GM12865 (cell line): ENCODE measurements at regions not wholly inside any gene's neighbourhood (a gene's known extent, or its start where the extent isn't known, plus 50 kb on each side); places are given as distances from the start of the nearest gene placed in this dataset.

Source experiments
- DNase-seq: peaks from one replicate; pipeline ENCODE4 v3.0.0; 2010; ENCODE audit warnings: low read depth
- H3K4me3 ChIP-seq: 2 replicates; pipeline ENCODE4 v1.5.1; 2011; ENCODE audit warnings: mild to moderate bottlenecking, low read depth, low read length, control low read depth
- TF ChIP-seq, protein P1 (sequence below): IDR thresholded peaks from 2 replicates; pipeline ENCODE4 v1.5.1; 2011; ENCODE audit warnings: low read length, control low read depth, low read depth, inconsistent platforms; ENCODE audit not compliant: insufficient read depth; ENCODE audit errors: missing control alignments

DNA sequence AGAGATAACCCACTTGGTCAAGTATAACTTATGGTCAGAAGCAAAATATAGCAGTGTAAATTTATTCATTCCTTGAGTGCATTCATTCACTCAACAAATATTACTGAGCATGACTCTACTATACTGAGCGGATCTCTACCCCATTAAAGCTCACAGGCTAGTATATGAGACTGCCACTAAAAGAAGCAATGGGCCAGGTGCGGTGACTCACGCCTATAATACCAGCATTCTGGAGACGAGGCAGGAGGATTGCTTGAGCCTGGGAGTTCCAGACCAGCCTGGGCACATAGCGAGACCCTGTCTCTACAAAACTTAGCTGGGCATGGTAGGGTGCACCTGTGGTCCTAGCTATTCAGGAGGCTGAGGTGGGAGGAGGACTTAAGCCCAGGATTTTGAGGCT, 197.6 kb upstream of the BLID start:
- no peak overlapping the region for H3K4me3 ChIP-seq
- DNase-seq, result no peak
- TF ChIP-seq, protein P1, sequence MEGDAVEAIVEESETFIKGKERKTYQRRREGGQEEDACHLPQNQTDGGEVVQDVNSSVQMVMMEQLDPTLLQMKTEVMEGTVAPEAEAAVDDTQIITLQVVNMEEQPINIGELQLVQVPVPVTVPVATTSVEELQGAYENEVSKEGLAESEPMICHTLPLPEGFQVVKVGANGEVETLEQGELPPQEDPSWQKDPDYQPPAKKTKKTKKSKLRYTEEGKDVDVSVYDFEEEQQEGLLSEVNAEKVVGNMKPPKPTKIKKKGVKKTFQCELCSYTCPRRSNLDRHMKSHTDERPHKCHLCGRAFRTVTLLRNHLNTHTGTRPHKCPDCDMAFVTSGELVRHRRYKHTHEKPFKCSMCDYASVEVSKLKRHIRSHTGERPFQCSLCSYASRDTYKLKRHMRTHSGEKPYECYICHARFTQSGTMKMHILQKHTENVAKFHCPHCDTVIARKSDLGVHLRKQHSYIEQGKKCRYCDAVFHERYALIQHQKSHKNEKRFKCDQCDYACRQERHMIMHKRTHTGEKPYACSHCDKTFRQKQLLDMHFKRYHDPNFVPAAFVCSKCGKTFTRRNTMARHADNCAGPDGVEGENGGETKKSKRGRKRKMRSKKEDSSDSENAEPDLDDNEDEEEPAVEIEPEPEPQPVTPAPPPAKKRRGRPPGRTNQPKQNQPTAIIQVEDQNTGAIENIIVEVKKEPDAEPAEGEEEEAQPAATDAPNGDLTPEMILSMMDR, result no peak

DNA sequence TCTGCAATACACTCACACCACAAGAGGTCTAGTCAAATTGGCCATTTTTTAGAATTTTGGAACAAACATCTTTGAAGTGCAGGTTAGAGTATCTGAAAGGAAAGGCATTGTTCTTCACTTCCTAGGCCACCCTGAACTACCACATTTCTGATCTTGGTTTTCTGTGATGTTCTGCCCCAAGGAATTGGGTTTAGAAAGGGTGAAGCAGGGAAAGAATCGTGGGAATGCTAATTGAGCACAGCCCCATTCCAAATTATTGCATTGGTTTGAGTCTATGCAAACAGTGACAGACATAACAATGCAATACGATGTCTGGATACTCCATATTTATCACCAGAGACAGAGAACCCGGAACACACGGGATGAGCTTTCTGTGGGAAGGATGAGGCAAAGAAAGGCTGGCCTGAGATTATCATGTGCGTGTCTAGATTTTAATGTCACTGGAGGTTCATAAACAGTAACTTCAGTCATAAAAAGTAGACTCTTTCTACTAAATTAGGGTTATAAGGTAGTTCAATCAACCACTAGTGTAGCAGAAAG, 195.3 kb upstream of the BLID start:
- TF ChIP-seq, protein P1, result no peak
- H3K4me3 ChIP-seq, result no peak overlapping the region
- DNase-seq, result no peak

DNA sequence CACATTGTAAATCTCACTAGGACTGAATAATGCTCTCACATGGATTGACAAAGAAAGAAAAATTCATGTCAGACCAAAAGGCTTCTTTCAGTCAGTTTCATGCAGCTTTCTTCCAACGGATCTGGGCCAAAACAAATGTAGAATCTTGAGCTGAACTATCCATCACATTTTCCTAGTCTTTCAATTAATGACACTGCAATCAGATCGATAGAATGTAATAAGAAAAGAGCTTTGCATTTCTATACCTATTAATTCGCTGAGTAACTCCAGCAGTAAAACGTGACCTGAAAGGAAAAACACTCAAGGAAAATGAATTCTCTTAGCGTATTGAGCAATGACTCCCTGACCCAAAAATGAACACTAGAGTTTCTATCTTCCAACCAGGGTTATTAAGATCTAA, 194.8 kb upstream of the BLID start:
- TF ChIP-seq, protein P1, result no peak
- H3K4me3 ChIP-seq, result no peak overlapping the region
- DNase-seq, result no peak

DNA sequence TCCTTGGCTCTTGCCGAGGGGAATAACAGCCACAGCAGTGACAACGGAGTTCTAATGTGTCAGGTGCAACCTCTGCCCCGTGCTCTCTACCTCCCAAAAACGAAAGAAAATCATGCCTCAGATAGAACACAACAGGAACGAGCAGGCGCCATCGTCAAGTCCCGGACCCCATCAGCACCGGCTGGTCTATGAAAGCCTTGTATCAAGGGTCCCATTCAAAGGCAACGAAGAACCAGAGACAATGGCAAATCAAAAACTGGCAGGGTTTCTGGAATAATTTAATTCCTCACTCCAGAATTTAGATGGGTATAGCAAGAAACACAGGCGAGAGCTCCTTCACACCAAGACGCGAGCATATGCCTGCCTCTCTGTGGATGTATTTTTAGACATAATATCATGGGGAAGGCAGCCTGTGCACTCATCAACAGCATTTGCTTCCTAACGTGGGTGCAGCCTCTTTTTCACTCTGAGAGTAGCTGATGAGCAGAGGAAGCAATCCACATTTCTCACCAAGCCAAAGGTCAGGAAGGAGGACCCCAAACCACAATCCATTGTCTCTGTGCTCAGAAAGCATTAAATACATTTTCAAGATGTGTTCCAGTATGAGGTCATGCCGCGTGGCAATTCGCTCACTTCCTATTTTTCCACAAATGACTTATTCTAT, 193.4 kb upstream of the BLID start:
- DNase-seq, result no peak
- H3K4me3 ChIP-seq, result no peak overlapping the region
- TF ChIP-seq, protein P1, result no peak

DNA sequence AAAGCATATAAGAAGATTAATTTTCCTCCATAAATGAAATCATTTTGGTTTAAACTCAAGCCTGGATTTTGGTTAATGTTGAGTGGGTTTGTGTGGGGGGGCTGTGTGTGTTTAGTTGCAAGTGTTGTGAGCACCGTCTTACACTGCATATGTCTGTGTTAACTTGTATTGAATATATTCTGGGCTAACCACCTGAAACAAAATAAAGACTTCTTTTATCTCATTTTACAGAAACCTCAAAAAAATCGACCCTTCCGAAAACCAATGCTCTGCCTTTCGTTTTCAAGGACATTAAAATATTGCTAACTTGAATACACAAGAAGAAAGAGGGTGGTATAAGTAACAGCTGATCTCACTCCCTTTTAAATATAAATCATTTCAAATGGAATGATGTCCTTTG, 192.2 kb upstream of the BLID start:
- no peak overlapping the region for H3K4me3 ChIP-seq
- DNase-seq, result no peak
- TF ChIP-seq, protein P1, result no peak

DNA sequence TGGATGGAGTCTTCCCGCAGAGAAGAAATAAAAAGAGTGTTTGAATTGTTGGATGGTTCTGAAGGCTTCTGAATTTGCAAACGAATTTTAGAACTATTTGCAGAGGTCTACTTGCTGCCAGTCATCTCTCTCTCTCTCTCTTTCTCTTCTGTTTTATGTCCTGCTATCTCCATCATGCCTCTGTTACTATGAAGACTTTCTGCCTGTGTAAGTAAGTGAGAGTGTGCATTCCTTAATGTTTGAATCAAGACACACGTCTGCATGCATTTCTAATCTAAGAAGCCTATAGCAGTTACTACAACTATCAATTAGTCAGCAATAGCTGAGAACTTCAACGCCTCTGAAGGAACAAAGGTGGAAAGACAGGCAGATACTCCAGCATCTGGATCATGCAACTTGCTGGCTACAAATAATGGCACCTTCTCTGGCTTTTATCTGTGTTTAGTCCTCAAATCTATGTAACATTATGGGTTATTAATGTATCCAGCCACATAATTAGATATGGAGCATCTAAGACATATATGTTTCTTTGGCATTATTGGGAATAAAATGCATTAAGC, 191.5 kb upstream of the BLID start:
- TF ChIP-seq, protein P1, result no peak
- no peak for DNase-seq
- no peak overlapping the region for H3K4me3 ChIP-seq

DNA sequence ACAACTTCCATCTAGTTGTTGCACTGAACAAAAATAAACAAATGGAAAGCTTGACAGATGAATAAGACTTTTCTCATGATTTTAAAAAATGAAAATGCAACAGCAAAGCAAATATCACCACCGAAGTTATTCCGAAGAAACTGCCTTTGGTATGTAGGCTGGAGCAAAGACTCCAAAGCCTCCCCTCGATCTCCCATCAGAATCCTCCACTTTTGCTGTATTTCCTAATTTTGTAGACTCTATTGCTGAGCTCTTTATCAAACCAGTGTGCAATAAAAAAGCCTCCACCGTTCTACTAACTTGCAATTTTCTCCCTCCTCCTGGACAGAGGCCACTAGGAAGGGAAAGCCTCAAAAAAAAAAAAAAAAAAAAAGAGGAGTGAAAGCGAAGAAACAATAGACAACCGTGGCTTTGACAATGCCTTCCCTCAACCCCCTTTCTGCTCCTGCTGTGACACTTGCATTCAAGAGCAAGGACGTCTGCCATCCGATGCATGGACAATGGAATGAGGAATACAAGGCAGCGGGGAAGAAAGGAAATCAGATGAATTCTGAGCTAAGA, 190.9 kb upstream of the BLID start:
- TF ChIP-seq, protein P1, result no peak
- DNase-seq, result no peak
- H3K4me3 ChIP-seq, result no peak overlapping the region
